ENCODE measurements at regions not wholly inside any gene's neighbourhood (a gene's known extent, or its start where the extent isn't known, plus 50 kb on each side); places are given as distances from the start of the nearest gene placed in this dataset.

DNA sequence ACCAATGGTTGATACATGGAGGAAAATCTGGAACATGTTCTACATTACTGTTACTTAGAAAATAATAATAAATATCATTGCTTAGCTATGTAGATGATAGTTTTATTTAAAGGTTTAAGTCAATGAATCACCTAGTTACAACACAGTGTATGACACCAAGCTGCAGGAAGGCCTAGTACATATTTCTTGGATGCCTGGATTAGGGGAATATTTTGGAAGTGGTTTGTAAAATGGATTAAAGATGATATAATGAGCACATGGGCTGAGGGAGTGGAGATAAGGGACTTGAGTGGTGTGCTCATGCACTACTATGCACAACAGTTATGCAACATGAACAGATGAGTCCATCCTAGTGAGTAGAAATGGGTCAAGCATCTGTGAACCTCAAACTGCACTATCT lies 1358.0 kb downstream of the CDY2B start:
- Histone ChIP-seq H3K9me3 (ENCODE audit: insufficient read depth, low read length) (no peaks in the 10 kb centered on the region), H3K4me2 (ENCODE audit: low read length) (no peak overlapping the region), H3K79me2 (ENCODE audit: low read length) (no peaks in the 10 kb centered on the region), H2AFZ (ENCODE audit: low read depth, low read length) (no peak overlapping the region), H3K36me3 (replicated peaks; ENCODE audit: low read depth, low read length) (no peaks in the 10 kb centered on the region), H3K27ac (ENCODE audit: low read length) (no peak overlapping the region), H4K20me1 (ENCODE audit: insufficient read depth, low read length) (no peaks in the 10 kb centered on the region), H3K4me1 (ENCODE audit: low read length) (no peaks in the 10 kb centered on the region), H3K9ac (ENCODE audit: low read length) (no peak overlapping the region), H3K27me3 (ENCODE audit: low read depth, low read length) (no peaks in the 10 kb centered on the region), H3K4me3 (ENCODE audit: low read length) (no peak overlapping the region)
- TF ChIP-seq EZH2phosphoT487 (IDR thresholded peaks at IDR 0.05; ENCODE audit: low read depth) (no peak), CTCF (IDR thresholded peaks at IDR 0.05; ENCODE audit: low read depth, low read length) (no peak)

- H3K9ac ChIP-seq (ENCODE audit: low read length) = no peak overlapping the region
- no peaks in the 10 kb centered on the region for H3K4me1 ChIP-seq (ENCODE audit: low read length)
- H3K9me3 ChIP-seq (ENCODE audit: insufficient read depth, low read length) = no peaks in the 10 kb centered on the region
- H3K36me3 ChIP-seq (replicated peaks; ENCODE audit: low read depth, low read length) = no peaks in the 10 kb centered on the region
- no peak overlapping the region for H2AFZ ChIP-seq (ENCODE audit: low read depth, low read length)
- H3K27me3 ChIP-seq (ENCODE audit: low read depth, low read length) = no peaks in the 10 kb centered on the region
- H3K4me3 ChIP-seq (ENCODE audit: low read length) = no peak overlapping the region
- H4K20me1 ChIP-seq (ENCODE audit: insufficient read depth, low read length) = no peaks in the 10 kb centered on the region
- H3K4me2 ChIP-seq (ENCODE audit: low read length) = no peak overlapping the region
- H3K27ac ChIP-seq (ENCODE audit: low read length) = no peak overlapping the region
- no peaks in the 10 kb centered on the region for H3K79me2 ChIP-seq (ENCODE audit: low read length)
- TF ChIP-seq EZH2phosphoT487 (IDR thresholded peaks at IDR 0.05; ENCODE audit: low read depth) (no peak), CTCF (IDR thresholded peaks at IDR 0.05; ENCODE audit: low read depth, low read length) (no peak)
Measured at GRCh38 chrY:16502733-16503214, 1377.2 kb downstream of the CDY2B start.

GRCh38 chrY:16490706-16491105 lies 1389.3 kb downstream of the CDY2B start:
- Histone ChIP-seq H3K4me3 (ENCODE audit: low read length) (no peak overlapping the region), H3K9ac (ENCODE audit: low read length) (no peak overlapping the region), H3K4me1 (ENCODE audit: low read length) (no peaks in the 10 kb centered on the region), H3K79me2 (ENCODE audit: low read length) (no peaks in the 10 kb centered on the region), H4K20me1 (ENCODE audit: insufficient read depth, low read length) (no peaks in the 10 kb centered on the region), H3K9me3 (ENCODE audit: insufficient read depth, low read length) (no peaks in the 10 kb centered on the region), H3K4me2 (ENCODE audit: low read length) (no peak overlapping the region), H2AFZ (ENCODE audit: low read depth, low read length) (no peak overlapping the region), H3K27me3 (ENCODE audit: low read depth, low read length) (no peaks in the 10 kb centered on the region), H3K36me3 (replicated peaks; ENCODE audit: low read depth, low read length) (no peaks in the 10 kb centered on the region), H3K27ac (ENCODE audit: low read length) (no peak overlapping the region)
- TF ChIP-seq EZH2phosphoT487 (IDR thresholded peaks at IDR 0.05; ENCODE audit: low read depth) (no peak), CTCF (IDR thresholded peaks at IDR 0.05; ENCODE audit: low read depth, low read length) (peak; percentile 39)

DNA sequence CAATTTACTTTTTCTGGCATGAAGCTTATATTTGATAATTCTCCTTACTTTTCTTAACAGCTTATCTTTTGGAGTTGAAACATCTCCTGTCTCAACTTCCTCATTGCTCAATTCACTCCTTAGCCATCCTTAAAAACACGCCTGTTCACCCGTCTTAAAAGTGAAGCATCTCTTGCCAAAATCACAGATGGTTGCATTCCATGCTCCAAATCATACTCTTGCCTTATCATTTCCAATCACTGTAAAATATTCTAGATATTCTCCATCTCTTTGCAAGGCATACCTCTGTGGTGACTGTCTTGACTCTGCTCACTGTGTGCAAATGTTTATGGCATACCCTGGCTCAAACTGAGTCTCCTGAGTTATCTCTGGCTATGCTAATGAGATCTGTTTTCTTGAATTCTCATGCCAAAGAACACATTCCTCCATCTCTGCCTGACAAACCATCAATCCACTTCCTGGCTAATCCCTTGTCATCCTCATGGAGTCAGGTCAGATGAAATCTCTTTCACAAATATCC lies 1393.3 kb downstream of the CDY2B start:
- H3K9ac ChIP-seq (ENCODE audit: low read length) = no peak overlapping the region
- no peak overlapping the region for H2AFZ ChIP-seq (ENCODE audit: low read depth, low read length)
- H3K4me2 ChIP-seq (ENCODE audit: low read length) = no peak overlapping the region
- H3K9me3 ChIP-seq (ENCODE audit: insufficient read depth, low read length) = no peaks in the 10 kb centered on the region
- H3K36me3 ChIP-seq (replicated peaks; ENCODE audit: low read depth, low read length) = no peaks in the 10 kb centered on the region
- H3K4me3 ChIP-seq (ENCODE audit: low read length) = no peak overlapping the region
- H3K27me3 ChIP-seq (ENCODE audit: low read depth, low read length) = no peaks in the 10 kb centered on the region
- no peaks in the 10 kb centered on the region for H4K20me1 ChIP-seq (ENCODE audit: insufficient read depth, low read length)
- H3K79me2 ChIP-seq (ENCODE audit: low read length) = no peaks in the 10 kb centered on the region
- no peak overlapping the region for H3K27ac ChIP-seq (ENCODE audit: low read length)
- no peaks in the 10 kb centered on the region for H3K4me1 ChIP-seq (ENCODE audit: low read length)
- no peak for TF ChIP-seq EZH2phosphoT487 (IDR thresholded peaks at IDR 0.05; ENCODE audit: low read depth)
- TF ChIP-seq CTCF (IDR thresholded peaks at IDR 0.05; ENCODE audit: low read depth, low read length) = no peak
